ENCODE measurements at regions not wholly inside any gene's neighbourhood (a gene's known extent, or its start where the extent isn't known, plus 50 kb on each side); places are given as distances from the start of the nearest gene placed in this dataset.

- H3K27me3 Mint-ChIP-seq = peaks cover 31 to 46% of the 10 kb centered on the region in 2 donors
- peak; percentile 82 to 91 for ATAC-seq (replicated peaks)
- no peak overlapping the region for H3K27ac Mint-ChIP-seq
- no peak overlapping the region for H3K4me3 Mint-ChIP-seq
- DNase-seq = no peak
- H3K36me3 Mint-ChIP-seq = peaks cover 5 to 9% of the 10 kb centered on the region in 2 donors
- peaks cover 0 to 9% of the 10 kb centered on the region in 2 donors for H3K9me3 Mint-ChIP-seq
- peaks cover 0 to 3% of the 10 kb centered on the region in 2 donors for H3K4me1 Mint-ChIP-seq
These were observed 66.2 kb downstream of the PTGER2 start for GRCh38 chr14:52380294-52380693.

All from stimulated activated naive B cell treated with anti-CD40 and anti-IgM and Interleukin-4, amounts not matched to agents 10 μg/mL and 1 μg/mL and 100 μg/mL, for 72 hours (primary cell).